Right forelimb (tissue), 1 donor: ENCODE measurements at regions not wholly inside any gene's neighbourhood (a gene's known extent, or its start where the extent isn't known, plus 50 kb on each side); places are given as distances from the start of the nearest gene placed in this dataset.
A peak's percentile ranks its signal among the peaks of the same experiment; 100 is the strongest.

Source experiments
- DNase-seq: peaks from one replicate; pipeline ENCODE4 v3.0.0-alpha.2; 2018

GRCh38 chr10:93180482-93180931, 106.8 kb downstream of the CYP26A1 start:
- DNase-seq = peak; percentile 84

- DNase-seq = no peak
Observed at GRCh38 chr10:93181271-93182048, 107.8 kb downstream of the CYP26A1 start.

GRCh38 chr10:93182049-93182327, 108.3 kb downstream of the CYP26A1 start:
- no peak for DNase-seq

- DNase-seq = no peak
Observed at GRCh38 chr10:93182790-93183189, 109.1 kb downstream of the CYP26A1 start.

GRCh38 chr10:93186653-93187052, 113.0 kb downstream of the CYP26A1 start:
- no peak for DNase-seq

- DNase-seq = no peak
Observed at GRCh38 chr10:93189944-93190343, 116.3 kb downstream of the CYP26A1 start.

- no peak for DNase-seq
Observed at GRCh38 chr10:93190372-93190771, 116.7 kb downstream of the CYP26A1 start.

GRCh38 chr10:93193906-93194305, 120.2 kb downstream of the CYP26A1 start:
- DNase-seq = no peak

- DNase-seq = no peak
Observed at GRCh38 chr10:93198401-93199131, 124.9 kb downstream of the CYP26A1 start.

GRCh38 chr10:93199191-93199751, 125.6 kb downstream of the CYP26A1 start:
- DNase-seq = peak; percentile 76

GRCh38 chr10:93204494-93205485, 131.1 kb downstream of the CYP26A1 start:
- DNase-seq = no peak

- no peak for DNase-seq
Observed at GRCh38 chr10:93206652-93207051, 133.0 kb downstream of the CYP26A1 start.

GRCh38 chr10:93208717-93209464, 135.2 kb downstream of the CYP26A1 start:
- DNase-seq = no peak

- peak; percentile 61 for DNase-seq
Observed at GRCh38 chr10:93211991-93212390, 138.3 kb downstream of the CYP26A1 start.

- no peak for DNase-seq
Observed at GRCh38 chr10:93215312-93215711, 141.6 kb downstream of the CYP26A1 start.

- DNase-seq = no peak
Observed at GRCh38 chr10:93216341-93216985, 142.8 kb downstream of the CYP26A1 start.

- no peak for DNase-seq
Observed at GRCh38 chr10:93218386-93218785, 144.7 kb downstream of the CYP26A1 start.

- DNase-seq = no peak
Observed at GRCh38 chr10:93219347-93219746, 145.7 kb downstream of the CYP26A1 start.

GRCh38 chr10:93220296-93221170, 146.8 kb downstream of the CYP26A1 start:
- no peak for DNase-seq

- no peak for DNase-seq
Observed at GRCh38 chr10:93221171-93221496, 147.4 kb downstream of the CYP26A1 start.

GRCh38 chr10:93221521-93221920, 147.8 kb downstream of the CYP26A1 start:
- no peak for DNase-seq
